Bronchial epithelial cell (primary cell): ENCODE measurements at regions not wholly inside any gene's neighbourhood (a gene's known extent, or its start where the extent isn't known, plus 50 kb on each side); places are given as distances from the start of the nearest gene placed in this dataset.

Experiments used
- DNase-seq: peaks from one replicate; pipeline ENCODE4 v3.0.0-alpha.2; 2010; ENCODE audit warnings: low read depth
- FAIRE-seq: peaks from 2 replicates; lab custom pipeline; 2011; peaks lifted over from hg19 to GRCh38; lab: Jason Lieb, UNC
- H3K27me3 ChIP-seq: 2 replicates; pipeline ENCODE4 v1.5.1; 2011; ENCODE audit warnings: low read length; ENCODE audit not compliant: control insufficient read depth, insufficient read depth
- H3K36me3 ChIP-seq: 2 replicates; pipeline ENCODE4 v1.5.1; 2011; ENCODE audit warnings: low read length; ENCODE audit not compliant: control insufficient read depth, insufficient read depth
- H3K4me3 ChIP-seq: 2 replicates; pipeline ENCODE4 v1.5.1; 2011; ENCODE audit warnings: mild to moderate bottlenecking, low read depth, low read length, control low read depth
- TF ChIP-seq, protein P1 (sequence below): IDR thresholded peaks from 2 replicates; pipeline ENCODE4 v1.5.1; 2011; ENCODE audit warnings: mild to moderate bottlenecking, moderate library complexity, low read length, control low read depth, inconsistent platforms; ENCODE audit not compliant: insufficient read depth, severe bottlenecking

- FAIRE-seq (no peak), DNase-seq (no peak)
- TF ChIP-seq, protein P1, sequence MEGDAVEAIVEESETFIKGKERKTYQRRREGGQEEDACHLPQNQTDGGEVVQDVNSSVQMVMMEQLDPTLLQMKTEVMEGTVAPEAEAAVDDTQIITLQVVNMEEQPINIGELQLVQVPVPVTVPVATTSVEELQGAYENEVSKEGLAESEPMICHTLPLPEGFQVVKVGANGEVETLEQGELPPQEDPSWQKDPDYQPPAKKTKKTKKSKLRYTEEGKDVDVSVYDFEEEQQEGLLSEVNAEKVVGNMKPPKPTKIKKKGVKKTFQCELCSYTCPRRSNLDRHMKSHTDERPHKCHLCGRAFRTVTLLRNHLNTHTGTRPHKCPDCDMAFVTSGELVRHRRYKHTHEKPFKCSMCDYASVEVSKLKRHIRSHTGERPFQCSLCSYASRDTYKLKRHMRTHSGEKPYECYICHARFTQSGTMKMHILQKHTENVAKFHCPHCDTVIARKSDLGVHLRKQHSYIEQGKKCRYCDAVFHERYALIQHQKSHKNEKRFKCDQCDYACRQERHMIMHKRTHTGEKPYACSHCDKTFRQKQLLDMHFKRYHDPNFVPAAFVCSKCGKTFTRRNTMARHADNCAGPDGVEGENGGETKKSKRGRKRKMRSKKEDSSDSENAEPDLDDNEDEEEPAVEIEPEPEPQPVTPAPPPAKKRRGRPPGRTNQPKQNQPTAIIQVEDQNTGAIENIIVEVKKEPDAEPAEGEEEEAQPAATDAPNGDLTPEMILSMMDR: no peak
- H3K36me3 ChIP-seq: no peaks in the 10 kb centered on the region
- no peak overlapping the region for H3K4me3 ChIP-seq
- no peaks in the 10 kb centered on the region for H3K27me3 ChIP-seq
These were observed 185.7 kb downstream of the SUCLG1 start for GRCh38 chr2:84273406-84273805.

DNA sequence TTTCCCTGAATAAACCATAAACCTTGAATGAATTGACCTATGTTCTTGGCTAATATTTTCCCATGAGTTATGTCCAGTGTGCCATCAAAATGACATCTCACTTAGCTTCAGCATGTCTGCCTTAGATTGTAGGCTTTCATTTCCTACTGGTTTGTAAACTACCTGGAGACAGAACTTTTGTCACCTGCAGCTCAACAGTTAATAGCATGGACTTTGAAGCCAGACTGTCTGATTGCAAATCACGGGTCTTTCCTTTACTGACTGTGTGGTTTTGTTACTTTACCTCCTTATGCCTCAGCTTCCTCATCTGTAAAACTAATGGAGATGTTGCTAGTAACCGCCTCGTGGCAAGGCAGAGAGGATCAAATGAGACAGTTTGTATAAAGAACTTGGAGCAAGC is 187.1 kb downstream of the SUCLG1 start:
- FAIRE-seq: no peak
- TF ChIP-seq, protein P1: no peak
- no peak overlapping the region for H3K4me3 ChIP-seq
- no peaks in the 10 kb centered on the region for H3K27me3 ChIP-seq
- H3K36me3 ChIP-seq: no peaks in the 10 kb centered on the region
- DNase-seq: no peak

- Histone ChIP-seq H3K36me3 (no peaks in the 10 kb centered on the region), H3K27me3 (no peaks in the 10 kb centered on the region), H3K4me3 (no peak overlapping the region)
- FAIRE-seq (no peak), DNase-seq (no peak)
- TF ChIP-seq, protein P1: no peak
These were observed 201.2 kb downstream of the SUCLG1 start for GRCh38 chr2:84257831-84258230.

- DNase-seq: no peak
- Histone ChIP-seq H3K4me3 (no peak overlapping the region), H3K36me3 (no peaks in the 10 kb centered on the region), H3K27me3 (no peaks in the 10 kb centered on the region)
- no peak for FAIRE-seq
- TF ChIP-seq, protein P1: no peak
These were observed 207.3 kb downstream of the SUCLG1 start for GRCh38 chr2:84251651-84252302.

GRCh38 chr2:84249140-84249539 is 209.9 kb downstream of the SUCLG1 start:
- no peak for FAIRE-seq
- H3K36me3 ChIP-seq: no peaks in the 10 kb centered on the region

More at GRCh38 chr2:84249140-84249539, 209.9 kb downstream of the SUCLG1 start:
- H3K4me3 ChIP-seq: no peak overlapping the region
- DNase-seq: no peak
- no peaks in the 10 kb centered on the region for H3K27me3 ChIP-seq
- TF ChIP-seq, protein P1: no peak
